ENCODE measurements at regions not wholly inside any gene's neighbourhood (a gene's known extent, or its start where the extent isn't known, plus 50 kb on each side); places are given as distances from the start of the nearest gene placed in this dataset.

DNA sequence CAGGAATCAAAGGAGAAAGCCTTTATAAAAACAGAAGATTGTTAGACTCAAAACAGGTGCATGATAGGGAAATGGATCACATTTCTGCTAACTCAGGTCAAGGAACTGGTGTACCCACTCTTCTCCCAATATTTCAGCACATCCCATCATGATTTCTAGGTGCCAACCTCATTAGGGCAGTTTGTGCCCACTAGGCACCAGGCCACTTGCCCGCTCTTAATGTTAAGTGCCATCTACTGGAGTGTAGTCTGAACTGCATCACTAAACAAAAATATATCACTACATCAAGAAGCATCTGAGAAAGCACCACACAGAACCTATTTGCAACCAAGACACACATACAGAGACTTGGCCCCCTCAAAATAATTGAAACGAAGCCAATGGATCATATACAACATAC, 140.4 kb upstream of the GRID2 start:
- no peak overlapping the region for H3K4me3 ChIP-seq (ENCODE audit: low read depth, low read length)
- FAIRE-seq = no peak
- no peaks in the 10 kb centered on the region for H3K36me3 ChIP-seq (ENCODE audit: control insufficient read depth, insufficient read depth, low read length)
- DNase-seq (ENCODE audit: low read depth) = peak; percentile 25
- no peaks in the 10 kb centered on the region for H3K27me3 ChIP-seq (ENCODE audit: control insufficient read depth, insufficient read depth, low read length)
- peak; percentile 43 for TF ChIP-seq CTCF (IDR thresholded peaks at IDR 0.05; ENCODE audit: insufficient read depth, low read length, severe bottlenecking)

GRCh38 chr4:92170340-92170739, 133.4 kb upstream of the GRID2 start:
- FAIRE-seq = no peak
- H3K36me3 ChIP-seq (ENCODE audit: control insufficient read depth, insufficient read depth, low read length) = no peaks in the 10 kb centered on the region
- no peak overlapping the region for H3K4me3 ChIP-seq (ENCODE audit: low read depth, low read length)
- H3K27me3 ChIP-seq (ENCODE audit: control insufficient read depth, insufficient read depth, low read length) = no peaks in the 10 kb centered on the region
- no peak for DNase-seq (ENCODE audit: low read depth)
- no peak for TF ChIP-seq CTCF (IDR thresholded peaks at IDR 0.05; ENCODE audit: insufficient read depth, low read length, severe bottlenecking)

- no peak for TF ChIP-seq CTCF (IDR thresholded peaks at IDR 0.05; ENCODE audit: insufficient read depth, low read length, severe bottlenecking)
- FAIRE-seq (no peak), DNase-seq (ENCODE audit: low read depth) (peak; percentile 12)
- Histone ChIP-seq H3K4me3 (ENCODE audit: low read depth, low read length) (no peak overlapping the region), H3K36me3 (ENCODE audit: control insufficient read depth, insufficient read depth, low read length) (no peaks in the 10 kb centered on the region), H3K27me3 (ENCODE audit: control insufficient read depth, insufficient read depth, low read length) (no peaks in the 10 kb centered on the region)
These were observed 131.6 kb upstream of the GRID2 start for GRCh38 chr4:92172203-92172602.

DNA sequence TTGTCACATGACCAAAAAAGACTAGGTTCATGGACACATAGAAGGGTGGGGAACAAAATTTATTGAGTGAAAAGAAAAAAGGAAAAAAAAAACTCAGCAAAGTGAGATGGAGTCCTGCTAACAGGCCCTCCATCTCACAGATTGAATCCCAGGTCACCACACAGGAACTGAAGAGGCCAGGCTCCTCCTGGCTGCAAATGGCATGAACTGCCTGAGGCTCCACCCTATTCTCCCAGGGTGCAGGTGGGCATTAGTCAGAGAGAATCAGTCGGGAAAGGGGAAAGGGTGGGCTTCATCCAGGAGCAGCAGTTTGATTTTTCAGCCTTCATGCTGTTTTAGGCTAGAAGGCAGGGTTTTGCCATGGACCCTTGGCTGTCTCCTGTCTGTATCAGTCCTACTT, 128.5 kb upstream of the GRID2 start:
- Histone ChIP-seq H3K27me3 (ENCODE audit: control insufficient read depth, insufficient read depth, low read length) (no peaks in the 10 kb centered on the region), H3K36me3 (ENCODE audit: control insufficient read depth, insufficient read depth, low read length) (no peaks in the 10 kb centered on the region), H3K4me3 (ENCODE audit: low read depth, low read length) (no peak overlapping the region)
- TF ChIP-seq CTCF (IDR thresholded peaks at IDR 0.05; ENCODE audit: insufficient read depth, low read length, severe bottlenecking) = no peak
- no peak for DNase-seq (ENCODE audit: low read depth)
- no peak for FAIRE-seq

DNA sequence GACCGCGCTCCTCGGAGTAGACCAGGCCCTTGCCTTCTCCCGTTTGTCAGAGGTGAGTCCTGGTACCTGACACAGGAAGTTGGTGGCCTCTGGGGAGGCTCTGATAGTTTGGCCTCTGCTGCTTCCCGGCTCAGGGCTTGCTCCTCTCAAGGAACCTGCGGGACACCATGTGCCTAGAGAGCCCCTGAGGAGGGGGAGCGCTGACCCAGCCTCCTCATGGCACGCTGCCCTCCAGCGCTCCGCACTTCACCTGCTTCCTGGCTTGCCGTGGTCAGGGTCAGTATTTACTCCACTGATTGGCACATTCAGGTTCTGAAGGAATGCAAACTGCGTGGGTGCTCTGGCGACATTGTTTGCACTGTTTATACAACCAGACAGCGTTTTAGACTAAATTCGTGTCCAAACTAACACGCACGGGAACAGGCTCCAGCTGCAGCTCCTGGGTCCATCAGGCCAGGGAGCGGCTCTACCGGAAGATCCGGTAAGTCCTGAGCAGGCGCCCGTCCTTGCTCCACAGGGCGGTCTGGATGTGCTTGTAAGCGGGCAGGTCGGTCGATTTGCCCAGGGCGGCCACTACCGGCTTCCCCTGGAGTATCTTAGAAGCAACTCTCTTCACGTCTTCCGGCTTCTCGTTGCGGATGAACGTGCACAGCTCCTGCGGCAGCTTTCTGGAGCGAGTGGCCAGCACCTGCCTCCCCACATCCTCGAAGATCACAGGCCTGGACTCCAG, 121.6 kb upstream of the GRID2 start:
- FAIRE-seq (no peak), DNase-seq (ENCODE audit: low read depth) (no peak)
- H3K36me3 ChIP-seq (ENCODE audit: control insufficient read depth, insufficient read depth, low read length) = no peaks in the 10 kb centered on the region
- no peak for TF ChIP-seq CTCF (IDR thresholded peaks at IDR 0.05; ENCODE audit: insufficient read depth, low read length, severe bottlenecking)
- no peaks in the 10 kb centered on the region for H3K27me3 ChIP-seq (ENCODE audit: control insufficient read depth, insufficient read depth, low read length)
- H3K4me3 ChIP-seq (ENCODE audit: low read depth, low read length) = no peak overlapping the region

All from bronchial epithelial cell (primary cell).